ENCODE measurements at regions not wholly inside any gene's neighbourhood (a gene's known extent, or its start where the extent isn't known, plus 50 kb on each side); places are given as distances from the start of the nearest gene placed in this dataset.
"Not testable (repeated sequence)": the region's sequence is repeated elsewhere in the genome, so short reads cannot be mapped to it uniquely, and the experiment has no call there.

DNA sequence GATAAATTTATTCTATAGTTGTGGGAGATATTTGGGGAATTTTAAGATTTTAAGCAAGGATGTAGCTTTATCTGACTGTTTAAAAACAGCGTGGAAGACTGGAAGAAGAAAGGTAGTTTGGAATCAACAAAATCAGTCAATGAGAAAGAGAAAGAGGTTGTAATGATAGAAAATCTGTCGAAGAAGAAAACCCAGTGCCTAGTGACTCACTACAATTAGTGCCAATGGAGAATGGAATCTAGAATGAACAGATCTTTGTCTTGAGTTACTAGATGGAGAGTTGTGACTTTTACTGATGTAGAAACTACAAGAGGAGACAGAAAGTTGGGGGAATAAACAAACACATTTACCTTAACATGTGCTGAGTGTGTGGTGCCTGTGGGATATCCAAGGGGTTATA, 577.8 kb upstream of the NR5A2 start:
- H3K27ac Mint-ChIP-seq: no peak overlapping the region
- no peak overlapping the region for H3K4me3 Mint-ChIP-seq
- no peaks in the 10 kb centered on the region for H3K4me1 Mint-ChIP-seq (ENCODE audit: low read depth)
- H3K27me3 Mint-ChIP-seq (ENCODE audit: low read depth): no peaks in the 10 kb centered on the region
- H3K9me3 Mint-ChIP-seq: no peaks in the 10 kb centered on the region
- no peaks in the 10 kb centered on the region for H3K36me3 Mint-ChIP-seq (ENCODE audit: low read depth)

GRCh38 chr1:199452627-199453026, 574.9 kb upstream of the NR5A2 start:
- Mint-ChIP-seq H3K36me3 (ENCODE audit: low read depth) (no peaks in the 10 kb centered on the region), H3K27ac (no peak overlapping the region), H3K4me3 (no peak overlapping the region), H3K4me1 (ENCODE audit: low read depth) (no peaks in the 10 kb centered on the region), H3K9me3 (no peaks in the 10 kb centered on the region), H3K27me3 (ENCODE audit: low read depth) (no peaks in the 10 kb centered on the region)

GRCh38 chr1:199453723-199454122, 573.8 kb upstream of the NR5A2 start:
- no peak overlapping the region for H3K4me3 Mint-ChIP-seq
- no peak overlapping the region for H3K27ac Mint-ChIP-seq
- H3K36me3 Mint-ChIP-seq (ENCODE audit: low read depth): no peaks in the 10 kb centered on the region
- no peaks in the 10 kb centered on the region for H3K4me1 Mint-ChIP-seq (ENCODE audit: low read depth)
- no peaks in the 10 kb centered on the region for H3K9me3 Mint-ChIP-seq
- no peaks in the 10 kb centered on the region for H3K27me3 Mint-ChIP-seq (ENCODE audit: low read depth)

DNA sequence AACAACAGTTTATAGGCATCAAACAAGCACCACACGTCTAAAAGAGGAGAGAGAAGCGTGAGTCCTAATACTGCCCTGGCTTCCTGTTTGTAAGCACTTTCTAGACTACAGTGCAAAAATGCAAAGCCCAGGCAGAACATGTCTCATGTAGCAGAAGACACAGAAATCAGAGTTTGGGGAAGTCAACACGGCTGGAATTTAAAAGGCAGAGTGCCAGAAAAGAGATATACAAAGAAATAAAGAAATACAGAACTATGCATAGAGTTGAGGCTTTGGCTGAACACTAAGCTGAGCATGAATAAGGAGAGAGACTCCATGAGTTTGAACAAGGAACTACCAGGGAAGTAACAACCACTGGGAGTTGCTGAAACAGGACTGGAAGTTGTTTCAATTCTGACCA, 566.6 kb upstream of the NR5A2 start:
- Mint-ChIP-seq H3K9me3 (no peaks in the 10 kb centered on the region), H3K27me3 (ENCODE audit: low read depth) (peaks cover 7% of the 10 kb centered on the region), H3K4me3 (no peak overlapping the region), H3K27ac (no peak overlapping the region), H3K4me1 (ENCODE audit: low read depth) (no peaks in the 10 kb centered on the region), H3K36me3 (ENCODE audit: low read depth) (no peaks in the 10 kb centered on the region)

GRCh38 chr1:199463521-199464127, 563.9 kb upstream of the NR5A2 start:
- Mint-ChIP-seq H3K4me1 (ENCODE audit: low read depth) (no peaks in the 10 kb centered on the region), H3K36me3 (ENCODE audit: low read depth) (no peaks in the 10 kb centered on the region), H3K9me3 (no peaks in the 10 kb centered on the region), H3K4me3 (no peak overlapping the region), H3K27me3 (ENCODE audit: low read depth) (peaks cover 7% of the 10 kb centered on the region), H3K27ac (no peak overlapping the region)

- Mint-ChIP-seq H3K9me3 (no peaks in the 10 kb centered on the region), H3K36me3 (ENCODE audit: low read depth) (no peaks in the 10 kb centered on the region), H3K27me3 (ENCODE audit: low read depth) (peaks cover 7% of the 10 kb centered on the region), H3K4me3 (no peak overlapping the region), H3K4me1 (ENCODE audit: low read depth) (no peaks in the 10 kb centered on the region), H3K27ac (no peak overlapping the region)
These were observed 560.5 kb upstream of the NR5A2 start for GRCh38 chr1:199466961-199467360.

- Mint-ChIP-seq H3K27me3 (ENCODE audit: low read depth) (peaks cover 13% of the 10 kb centered on the region), H3K9me3 (no peaks in the 10 kb centered on the region), H3K4me3 (no peak overlapping the region), H3K4me1 (ENCODE audit: low read depth) (no peaks in the 10 kb centered on the region), H3K27ac (no peak overlapping the region), H3K36me3 (ENCODE audit: low read depth) (no peaks in the 10 kb centered on the region)
These were observed 555.5 kb upstream of the NR5A2 start for GRCh38 chr1:199472018-199472417.

DNA sequence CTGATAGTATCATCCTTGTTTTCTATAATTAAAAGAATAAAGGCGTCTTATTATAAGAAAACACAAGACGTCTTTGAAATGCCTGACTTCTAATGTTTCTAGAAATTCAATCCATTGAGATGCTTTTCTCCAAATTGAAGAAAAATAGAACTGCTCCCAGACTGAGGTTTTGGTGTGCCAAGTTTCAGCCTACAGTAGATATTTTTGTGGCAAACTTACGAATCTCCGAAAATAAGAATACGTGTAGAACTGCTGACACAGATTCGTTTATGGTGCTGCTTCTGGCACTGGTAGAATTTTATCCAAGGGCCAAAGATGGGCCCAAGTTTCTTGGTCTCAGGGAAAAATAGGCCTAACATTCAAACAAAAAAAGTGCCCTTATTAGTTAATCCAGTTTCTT, 554.5 kb upstream of the NR5A2 start:
- H3K4me3 Mint-ChIP-seq: no peak overlapping the region
- no peaks in the 10 kb centered on the region for H3K36me3 Mint-ChIP-seq (ENCODE audit: low read depth)
- H3K27me3 Mint-ChIP-seq (ENCODE audit: low read depth): peaks cover 13% of the 10 kb centered on the region
- H3K4me1 Mint-ChIP-seq (ENCODE audit: low read depth): no peaks in the 10 kb centered on the region
- no peaks in the 10 kb centered on the region for H3K9me3 Mint-ChIP-seq
- H3K27ac Mint-ChIP-seq: no peak overlapping the region

DNA sequence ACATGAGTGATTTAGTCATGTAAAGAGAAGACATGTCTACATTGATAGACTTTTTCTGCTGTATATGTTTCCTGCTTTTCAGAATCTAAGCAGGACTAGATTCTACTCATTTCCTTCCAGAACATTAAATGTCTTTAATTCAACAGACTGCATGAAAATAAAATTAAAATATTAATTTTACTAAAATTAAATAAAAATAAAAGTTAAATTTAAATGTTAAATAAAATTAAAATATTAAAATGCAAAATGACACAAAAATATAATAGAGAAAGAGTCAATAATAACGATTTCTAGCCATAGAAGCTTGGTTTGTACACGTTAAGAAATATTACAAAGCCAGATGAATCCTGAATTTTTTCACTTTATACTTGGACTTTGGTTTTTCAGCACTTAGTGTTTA, 552.8 kb upstream of the NR5A2 start:
- H3K27me3 Mint-ChIP-seq (ENCODE audit: low read depth): peaks cover 13% of the 10 kb centered on the region
- no peaks in the 10 kb centered on the region for H3K36me3 Mint-ChIP-seq (ENCODE audit: low read depth)
- no peaks in the 10 kb centered on the region for H3K9me3 Mint-ChIP-seq
- no peak overlapping the region for H3K27ac Mint-ChIP-seq
- no peak overlapping the region for H3K4me3 Mint-ChIP-seq
- H3K4me1 Mint-ChIP-seq (ENCODE audit: low read depth): no peaks in the 10 kb centered on the region

DNA sequence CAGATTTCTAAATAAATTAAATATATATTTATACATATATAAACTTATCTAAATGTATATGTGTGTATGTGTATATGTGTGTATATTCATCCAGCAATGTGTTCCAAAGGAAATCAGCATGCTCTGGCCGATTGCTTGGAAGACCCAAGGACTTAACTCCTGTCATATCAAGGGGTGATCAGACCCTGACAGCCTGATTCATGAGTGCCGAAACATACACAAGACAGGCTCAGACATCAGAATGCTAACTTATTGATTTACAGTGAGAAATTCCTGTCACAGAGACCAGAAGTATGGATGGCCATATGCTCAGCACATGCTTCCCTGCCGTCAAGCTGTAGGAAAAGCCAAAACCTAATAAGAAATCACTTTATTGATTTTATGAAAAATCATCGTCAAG, 545.1 kb upstream of the NR5A2 start:
- no peaks in the 10 kb centered on the region for H3K4me1 Mint-ChIP-seq (ENCODE audit: low read depth)
- H3K4me3 Mint-ChIP-seq: no peak overlapping the region
- H3K27me3 Mint-ChIP-seq (ENCODE audit: low read depth): no peaks in the 10 kb centered on the region
- H3K9me3 Mint-ChIP-seq: no peaks in the 10 kb centered on the region
- H3K27ac Mint-ChIP-seq: no peak overlapping the region
- H3K36me3 Mint-ChIP-seq (ENCODE audit: low read depth): no peaks in the 10 kb centered on the region

GRCh38 chr1:199489594-199489993, 537.9 kb upstream of the NR5A2 start:
- Mint-ChIP-seq H3K36me3 (ENCODE audit: low read depth) (no peaks in the 10 kb centered on the region), H3K4me1 (ENCODE audit: low read depth) (no peaks in the 10 kb centered on the region), H3K4me3 (no peak overlapping the region), H3K9me3 (peaks cover 10% of the 10 kb centered on the region), H3K27me3 (ENCODE audit: low read depth) (no peaks in the 10 kb centered on the region), H3K27ac (no peak overlapping the region)

GRCh38 chr1:199490769-199491527, 536.6 kb upstream of the NR5A2 start:
- Mint-ChIP-seq H3K36me3 (ENCODE audit: low read depth) (no peaks in the 10 kb centered on the region), H3K4me1 (ENCODE audit: low read depth) (no peaks in the 10 kb centered on the region), H3K4me3 (no peak overlapping the region), H3K27ac (no peak overlapping the region), H3K9me3 (peaks cover 18% of the 10 kb centered on the region), H3K27me3 (ENCODE audit: low read depth) (no peaks in the 10 kb centered on the region)

- Mint-ChIP-seq H3K36me3 (ENCODE audit: low read depth) (no peaks in the 10 kb centered on the region), H3K9me3 (peaks cover 25% of the 10 kb centered on the region), H3K4me3 (no peak overlapping the region), H3K27me3 (ENCODE audit: low read depth) (peaks cover 3% of the 10 kb centered on the region), H3K4me1 (ENCODE audit: low read depth) (no peaks in the 10 kb centered on the region), H3K27ac (no peak overlapping the region)
These were observed 532.1 kb upstream of the NR5A2 start for GRCh38 chr1:199495432-199495831.

GRCh38 chr1:199498802-199499201, 528.7 kb upstream of the NR5A2 start:
- not testable (repeated sequence) for H3K4me1 Mint-ChIP-seq (ENCODE audit: low read depth); H3K27me3 Mint-ChIP-seq (ENCODE audit: low read depth); H3K27ac Mint-ChIP-seq; H3K36me3 Mint-ChIP-seq (ENCODE audit: low read depth); H3K4me3 Mint-ChIP-seq
- peaks cover 18% of the 10 kb centered on the region for H3K9me3 Mint-ChIP-seq

DNA sequence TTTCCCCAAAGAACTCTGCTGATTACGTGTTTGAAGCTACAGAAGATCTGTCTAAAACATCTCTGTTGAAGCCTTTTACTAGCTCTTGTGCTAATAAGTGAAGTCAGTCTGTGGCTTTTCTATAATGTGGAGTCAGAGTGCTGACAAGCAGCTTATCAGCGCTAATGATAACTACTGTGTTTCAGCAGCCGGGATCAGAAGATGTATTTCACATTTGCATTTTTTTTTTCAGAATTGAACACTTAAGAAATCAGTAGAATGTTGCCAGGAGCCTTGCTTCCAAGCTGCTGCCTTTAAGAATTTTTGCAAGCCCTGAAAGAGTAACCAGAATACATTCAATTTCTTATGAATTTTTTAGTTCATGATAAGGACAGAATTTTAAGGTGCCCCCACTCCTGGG, 519.4 kb upstream of the NR5A2 start:
- Mint-ChIP-seq H3K27ac (no peak overlapping the region), H3K4me3 (no peak overlapping the region), H3K9me3 (no peaks in the 10 kb centered on the region), H3K36me3 (ENCODE audit: low read depth) (no peaks in the 10 kb centered on the region), H3K27me3 (ENCODE audit: low read depth) (peaks cover 12% of the 10 kb centered on the region), H3K4me1 (ENCODE audit: low read depth) (no peaks in the 10 kb centered on the region)
